Activated naive CD8-positive, alpha-beta T cell treated with anti-CD3 and anti-CD28 coated beads, Interleukin-2, amount 50 U/mL, for 16 hours (primary cell): ENCODE measurements at regions not wholly inside any gene's neighbourhood (a gene's known extent, or its start where the extent isn't known, plus 50 kb on each side); places are given as distances from the start of the nearest gene placed in this dataset.
"Not testable (repeated sequence)": the region's sequence is repeated elsewhere in the genome, so short reads cannot be mapped to it uniquely, and the experiment has no call there.

Experiments used
- DNase-seq: peaks from one replicate; pipeline ENCODE4 v3.0.0-alpha.2; 2020; ENCODE audit warnings: low read depth, low spot score

DNA sequence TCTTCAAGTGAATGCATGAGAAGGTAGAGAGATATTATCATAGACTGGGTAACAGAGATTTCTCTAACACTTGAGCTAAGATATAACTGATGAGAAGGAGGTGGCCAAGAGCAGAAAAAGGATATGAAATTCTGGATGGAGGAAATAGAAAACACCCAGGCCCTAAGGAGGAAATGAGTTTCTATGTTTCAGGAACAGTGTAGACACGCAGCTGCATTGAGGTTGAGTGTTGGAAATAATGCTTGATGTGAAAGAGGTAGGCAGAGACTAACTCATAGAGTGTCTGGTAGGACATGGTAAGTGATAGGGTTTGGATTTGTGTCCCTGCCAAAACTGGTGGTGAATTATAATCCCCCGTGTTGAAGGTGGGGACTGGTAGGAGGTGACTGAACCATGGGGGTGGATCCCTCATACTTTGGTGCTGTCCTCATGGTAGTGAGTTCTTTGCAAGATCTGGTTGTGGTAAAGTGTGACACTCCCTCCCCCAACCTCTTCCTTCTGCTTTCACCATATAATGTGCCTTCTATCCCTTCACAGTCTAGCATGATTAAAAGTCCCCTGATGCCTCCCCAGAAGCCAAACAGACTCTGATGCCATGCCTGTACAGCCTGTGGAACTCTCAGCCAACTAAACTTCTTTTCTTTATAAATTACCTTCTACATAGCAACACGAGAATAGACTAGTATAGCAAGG is 787.3 kb downstream of the EDEM1 start:
- DNase-seq: no peak

DNA sequence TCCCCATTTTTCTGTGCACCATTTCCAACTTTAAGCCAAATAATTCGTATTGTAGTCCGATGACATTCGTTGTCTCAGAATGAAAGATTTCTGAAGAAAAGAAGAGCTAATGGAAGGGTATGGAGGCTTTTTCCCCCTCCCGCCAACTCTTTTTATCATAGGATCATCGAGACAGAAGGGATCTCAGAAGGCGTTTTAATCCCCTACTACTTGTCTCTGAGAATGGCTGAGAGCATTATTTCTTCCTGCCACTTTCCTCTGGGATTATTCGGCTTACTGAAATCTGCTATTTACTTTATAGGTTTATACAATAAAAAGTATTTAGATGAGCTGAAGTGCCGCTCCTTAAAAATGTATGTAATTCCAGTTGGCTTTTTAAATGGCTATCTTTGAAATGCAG is 789.8 kb downstream of the EDEM1 start:
- no peak for DNase-seq

- DNase-seq: no peak
Observed at GRCh38 chr3:5980475-5980874, 793.0 kb downstream of the EDEM1 start.

GRCh38 chr3:5994651-5995050 is 807.1 kb downstream of the EDEM1 start:
- DNase-seq: no peak

DNA sequence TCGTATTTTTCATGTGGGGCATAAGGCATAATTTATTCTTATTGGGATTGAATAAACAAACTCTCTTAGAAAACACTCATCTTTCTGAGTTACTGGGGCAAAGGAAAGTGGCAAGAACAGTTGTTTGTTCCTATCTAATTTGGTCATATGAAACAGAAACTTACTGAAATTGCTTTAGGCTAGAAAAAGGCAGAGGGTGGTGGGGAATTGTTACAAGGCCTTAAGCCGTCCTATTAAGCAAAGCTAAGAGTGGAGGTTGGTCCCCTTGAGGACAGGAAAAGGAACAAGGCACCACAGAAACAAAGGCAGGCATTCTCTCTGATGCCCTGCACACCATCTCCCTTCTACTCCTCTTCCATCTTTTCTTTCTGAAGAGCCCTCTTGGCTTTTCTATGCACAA is 830.9 kb downstream of the EDEM1 start:
- no peak for DNase-seq

- no peak for DNase-seq
Observed at GRCh38 chr3:6022621-6023020, 835.1 kb downstream of the EDEM1 start.

GRCh38 chr3:6025032-6025431 is 835.9 kb upstream of the GRM7 start:
- DNase-seq: no peak

DNA sequence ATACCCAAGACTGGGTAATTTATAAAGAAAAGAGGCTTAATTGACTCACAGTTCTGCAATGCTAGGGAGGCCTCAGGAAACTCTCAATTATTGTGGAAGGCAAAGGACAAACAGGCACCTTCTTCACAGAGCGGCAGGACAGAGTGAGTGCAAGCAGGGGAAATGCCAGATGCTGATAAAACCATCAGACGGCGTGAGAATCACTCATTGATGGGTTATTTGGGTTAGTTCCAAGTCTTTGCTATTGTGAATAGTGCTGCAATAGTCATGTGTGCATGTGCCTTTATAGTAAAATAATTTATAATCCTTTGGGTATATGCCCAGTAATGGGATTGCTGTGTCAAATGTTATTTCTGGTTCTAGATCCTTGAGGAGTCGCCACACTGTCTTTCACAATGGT is 830.3 kb upstream of the GRM7 start:
- DNase-seq: not testable (repeated sequence)

- DNase-seq: no peak
Observed at GRCh38 chr3:6035626-6036025, 825.3 kb upstream of the GRM7 start.

- no peak for DNase-seq
Observed at GRCh38 chr3:6039971-6040370, 820.9 kb upstream of the GRM7 start.

DNA sequence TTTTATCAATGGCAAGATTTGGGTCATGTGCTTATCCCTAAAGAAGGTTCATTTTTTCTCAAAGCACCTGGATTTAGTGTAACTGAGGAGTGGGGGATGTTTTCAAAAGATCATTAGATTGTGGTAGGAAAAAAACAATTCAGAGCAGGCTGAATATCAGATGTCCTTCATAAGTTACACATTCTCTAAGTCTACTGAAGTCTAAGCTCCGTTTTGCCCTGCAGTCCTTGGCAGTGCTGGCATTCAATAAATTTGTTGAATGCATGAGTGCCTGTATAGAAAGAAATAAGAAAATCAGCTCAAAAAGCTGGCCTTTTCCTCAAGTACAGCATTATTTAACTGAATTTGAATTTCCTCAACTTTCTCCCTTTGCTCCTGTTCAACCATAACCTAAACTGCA is 819.0 kb upstream of the GRM7 start:
- DNase-seq: no peak

DNA sequence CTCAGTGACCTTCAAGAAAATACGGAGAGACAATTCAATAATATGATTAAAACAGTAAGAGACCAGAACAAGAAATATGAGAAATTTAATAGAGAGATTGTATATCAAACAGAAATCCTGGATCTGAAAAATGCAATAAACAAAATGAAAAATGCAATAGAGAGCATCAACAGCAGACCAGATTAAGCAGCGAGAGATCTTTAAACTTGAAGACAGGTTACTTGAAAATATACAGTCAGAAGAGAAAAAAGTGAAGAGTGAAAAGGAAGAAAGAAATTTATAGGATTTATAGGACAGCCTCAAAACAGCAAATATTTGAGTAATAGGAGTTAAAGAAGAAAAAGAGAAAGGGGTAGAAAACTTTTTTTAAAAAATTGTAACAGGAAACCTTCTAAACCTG is 813.9 kb upstream of the GRM7 start:
- DNase-seq: no peak

- DNase-seq: no peak
Observed at GRCh38 chr3:6060251-6060650, 800.7 kb upstream of the GRM7 start.

GRCh38 chr3:6062261-6063187 is 798.4 kb upstream of the GRM7 start:
- DNase-seq: no peak

DNA sequence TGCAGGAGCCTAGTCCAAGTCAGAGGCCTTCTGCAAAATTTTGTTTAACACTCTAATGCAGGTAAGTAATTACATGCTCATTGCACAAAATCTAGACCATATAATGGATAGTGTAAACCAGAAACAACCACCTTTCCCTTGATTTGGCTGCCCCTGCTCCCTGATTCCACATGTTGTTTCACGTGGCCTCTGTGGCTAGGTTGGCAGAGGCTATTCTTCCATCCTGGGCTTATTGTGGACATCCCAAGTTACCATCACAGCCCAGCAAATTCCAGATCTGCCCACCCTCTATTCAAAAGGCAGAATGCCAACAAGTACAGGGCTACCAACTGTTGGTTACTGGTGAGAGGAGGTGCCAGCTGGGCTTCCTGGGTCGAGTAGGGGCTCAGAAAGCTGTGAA is 794.5 kb upstream of the GRM7 start:
- DNase-seq: no peak

DNA sequence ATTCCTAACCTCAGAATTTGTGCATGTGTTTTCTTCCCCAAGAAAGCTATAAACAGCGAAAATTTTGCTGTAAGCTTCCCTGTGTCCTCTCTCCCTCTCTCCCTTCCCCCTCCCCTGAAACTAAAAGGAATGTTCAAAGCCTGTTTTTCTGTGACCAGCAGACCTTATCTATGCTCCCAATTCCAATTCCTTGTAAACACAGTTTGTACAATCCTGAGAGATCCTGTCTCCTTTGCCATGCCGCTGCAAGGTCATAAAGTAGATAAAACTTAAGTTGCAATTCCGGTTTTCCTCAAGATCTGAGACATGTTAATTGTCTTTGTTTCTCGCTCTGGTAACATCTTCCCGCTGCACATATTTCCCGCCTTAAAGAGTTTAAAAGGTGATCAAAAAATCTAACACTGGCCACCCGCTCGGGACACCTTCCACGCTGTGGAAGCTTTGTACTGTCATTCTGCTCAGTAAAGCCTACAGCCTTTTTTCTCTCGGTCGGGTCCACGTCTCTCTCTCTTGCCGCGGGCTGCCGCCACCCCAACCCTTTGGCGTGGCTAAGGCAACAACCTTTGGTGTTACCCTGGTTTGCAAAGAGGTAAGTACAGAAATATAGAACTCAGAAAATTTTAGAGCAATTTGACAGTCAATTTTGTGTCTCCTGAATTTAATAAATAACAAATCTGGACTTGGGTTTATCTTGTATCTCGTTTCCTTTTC is 793.9 kb upstream of the GRM7 start:
- not testable (repeated sequence) for DNase-seq

- no peak for DNase-seq
Observed at GRCh38 chr3:6074952-6075351, 786.0 kb upstream of the GRM7 start.

GRCh38 chr3:6078436-6078835 is 782.5 kb upstream of the GRM7 start:
- no peak for DNase-seq

DNA sequence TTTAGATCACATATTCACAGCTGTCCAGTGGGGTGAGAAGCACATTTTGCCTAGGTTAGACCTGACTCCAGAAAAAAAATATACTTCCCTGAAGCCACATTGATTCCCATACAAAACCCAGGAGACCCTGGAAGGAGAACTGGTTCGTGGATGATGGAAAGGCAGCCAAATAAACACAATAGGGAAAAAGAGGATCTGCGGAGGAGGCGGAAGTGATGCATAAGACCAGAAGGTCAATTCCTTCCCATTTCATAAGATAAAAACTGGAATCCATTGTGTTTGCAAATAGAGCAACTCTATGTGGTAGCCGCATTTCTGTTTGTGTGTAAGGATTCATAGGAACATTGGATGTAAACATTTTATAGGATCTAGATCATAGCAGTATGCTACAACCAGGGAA is 781.9 kb upstream of the GRM7 start:
- DNase-seq: no peak

DNA sequence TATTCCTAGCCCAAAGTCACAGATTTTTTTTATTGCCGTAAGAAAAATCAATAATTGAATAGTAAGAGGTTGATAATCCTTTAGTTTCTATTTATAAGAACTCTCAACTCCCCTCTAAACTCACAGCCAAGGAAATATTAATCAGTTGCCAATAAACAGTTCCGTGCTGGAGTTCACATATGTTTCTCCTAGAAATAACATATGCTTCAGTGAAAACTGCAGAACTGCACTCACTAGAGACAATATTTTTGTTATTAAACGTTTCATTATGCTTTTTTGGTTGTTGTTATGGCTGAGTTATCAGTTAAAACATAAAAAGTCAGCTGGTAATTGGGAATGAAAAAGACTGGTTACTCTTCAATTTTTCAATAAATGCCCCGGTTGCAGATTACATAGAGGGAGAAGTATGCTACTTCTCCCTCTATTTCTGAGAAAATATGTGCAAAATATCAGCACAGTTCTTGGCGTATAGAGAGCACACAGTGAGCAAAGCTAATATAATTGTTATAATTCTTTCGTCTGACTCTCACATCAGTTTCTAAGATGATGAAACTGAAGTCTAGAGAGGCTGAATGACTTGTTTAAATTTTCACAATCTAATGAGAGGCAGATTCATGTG is 781.2 kb upstream of the GRM7 start:
- DNase-seq: no peak

DNA sequence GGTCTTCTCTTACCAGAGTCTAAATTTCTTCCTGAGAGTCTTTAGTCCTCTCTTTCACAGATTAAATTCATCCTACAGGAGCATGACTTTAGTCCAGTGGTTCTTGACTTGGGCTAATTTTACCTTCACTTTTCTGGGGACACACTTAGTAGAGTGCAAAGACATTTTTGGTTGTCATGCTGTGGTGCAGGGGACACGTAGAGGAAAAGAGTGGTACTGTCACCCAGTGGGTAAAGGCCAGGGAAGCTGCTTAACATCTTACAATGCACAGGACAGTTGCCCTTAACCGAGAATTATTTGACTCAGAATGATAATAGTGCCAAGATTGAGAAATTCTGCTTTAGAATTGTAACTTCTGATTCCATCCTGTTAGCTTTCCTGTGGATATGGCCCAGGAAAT is 772.5 kb upstream of the GRM7 start:
- no peak for DNase-seq

DNA sequence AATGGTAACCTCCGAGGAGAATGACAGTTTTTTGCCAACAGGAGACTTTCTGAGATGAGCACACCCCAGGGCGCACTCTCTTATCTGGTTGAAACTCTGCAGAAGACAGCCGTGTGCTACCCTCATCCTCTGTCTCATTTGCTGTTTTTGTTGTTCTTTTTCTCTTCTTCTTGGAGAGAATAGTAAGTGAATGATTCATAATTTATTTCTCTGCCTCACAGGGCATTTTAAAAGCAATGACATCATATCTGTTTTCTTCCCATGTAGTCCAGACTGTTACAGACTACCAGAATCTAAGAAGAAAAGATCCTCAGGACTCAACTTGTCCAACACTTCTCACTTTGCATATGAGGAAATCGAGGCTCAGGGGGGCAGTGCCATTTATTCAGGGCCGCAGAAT is 771.1 kb upstream of the GRM7 start:
- DNase-seq: no peak
